Liver (tissue), 2 donors: ENCODE measurements at regions not wholly inside any gene's neighbourhood (a gene's known extent, or its start where the extent isn't known, plus 50 kb on each side); places are given as distances from the start of the nearest gene placed in this dataset.

Experiments
- CTCF ChIP-seq: fragments of 150-350 bp; IDR thresholded peaks from 2 replicates; pipeline ENCODE4 v1.5.1; 2017; ENCODE audit warnings: improper control_type of control experiment, low read depth, low read length; ENCODE audit not compliant: missing input control
- FOXA1 ChIP-seq: IDR thresholded peaks from 2 replicates; pipeline ENCODE4 v1.6.1; 2016; ENCODE audit warnings: antibody characterized with exemption
- REST ChIP-seq: IDR thresholded peaks from 2 replicates; pipeline ENCODE4 v1.6.1; 2016; ENCODE audit warnings: antibody characterized with exemption, mild to moderate bottlenecking
- YY1 ChIP-seq: IDR thresholded peaks from 2 replicates; pipeline ENCODE4 v1.6.1; 2016; ENCODE audit warnings: antibody characterized with exemption, mild to moderate bottlenecking
- ZBTB33 ChIP-seq: IDR thresholded peaks from 2 replicates; pipeline ENCODE4 v1.6.1; 2016; ENCODE audit warnings: antibody characterized with exemption
- donor health status: healthy.

- TF ChIP-seq CTCF (no peak), REST (no peak), ZBTB33 (no peak), FOXA1 (no peak), YY1 (no peak)
These were observed 330.1 kb downstream of the PAPSS1 start for GRCh38 chr4:107389965-107390364.
